Femur (tissue), 1 donor: ENCODE measurements at regions not wholly inside any gene's neighbourhood (a gene's known extent, or its start where the extent isn't known, plus 50 kb on each side); places are given as distances from the start of the nearest gene placed in this dataset.

ENCODE experiments used
- DNase-seq: peaks from one replicate; pipeline ENCODE4 v3.0.0-alpha.2; 2017

DNA sequence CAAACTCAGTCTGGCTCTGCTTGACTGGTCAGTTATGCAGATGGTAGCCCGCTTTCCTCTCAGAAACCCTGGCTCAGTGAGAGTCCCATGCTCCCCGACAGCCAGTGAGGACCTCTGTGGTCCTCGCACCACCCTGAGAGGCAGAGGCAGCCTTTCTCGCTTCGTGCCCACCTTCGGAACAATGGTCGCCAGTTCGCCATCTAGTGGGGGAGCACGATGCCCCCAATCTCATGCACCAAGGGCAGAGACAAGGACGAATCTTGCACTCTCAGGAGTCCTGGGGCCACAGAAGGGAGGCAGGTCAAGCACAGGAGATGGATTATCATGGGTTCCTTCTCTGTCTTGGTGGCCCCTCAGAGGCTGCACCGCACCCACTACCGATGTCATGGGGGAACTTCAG, 75.2 kb downstream of the RHCG start:
- DNase-seq, result no peak

DNA sequence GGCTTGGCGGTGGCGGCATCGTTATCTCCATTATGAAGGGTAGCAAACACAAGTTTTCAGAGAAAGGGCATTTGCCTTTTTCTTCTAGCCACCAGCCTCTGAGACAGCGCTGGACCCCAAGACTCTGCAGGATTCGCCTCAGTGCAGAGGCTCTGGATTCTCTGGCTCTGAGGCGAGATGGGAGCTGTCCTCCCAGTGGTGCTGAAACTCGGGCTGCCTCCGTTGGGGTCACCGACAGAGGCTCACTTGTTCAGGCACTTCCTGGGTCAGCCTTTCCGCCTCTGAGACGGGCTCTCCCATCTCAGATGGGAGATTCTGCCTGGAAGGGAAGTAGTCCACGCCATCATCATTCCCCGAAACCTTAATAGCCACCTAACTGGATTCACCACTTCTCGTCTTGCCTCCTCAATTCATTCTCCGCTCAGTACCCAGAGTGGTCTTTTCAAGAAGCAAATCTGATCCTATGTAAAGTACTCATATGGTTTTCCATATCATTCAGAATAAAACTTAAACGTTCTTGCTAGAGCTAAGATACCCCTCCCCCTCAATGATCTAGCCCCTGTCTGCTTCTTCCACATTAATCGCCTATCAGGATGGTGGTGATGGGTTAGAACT, 76.9 kb downstream of the RHCG start:
- peak; percentile 71 for DNase-seq

DNA sequence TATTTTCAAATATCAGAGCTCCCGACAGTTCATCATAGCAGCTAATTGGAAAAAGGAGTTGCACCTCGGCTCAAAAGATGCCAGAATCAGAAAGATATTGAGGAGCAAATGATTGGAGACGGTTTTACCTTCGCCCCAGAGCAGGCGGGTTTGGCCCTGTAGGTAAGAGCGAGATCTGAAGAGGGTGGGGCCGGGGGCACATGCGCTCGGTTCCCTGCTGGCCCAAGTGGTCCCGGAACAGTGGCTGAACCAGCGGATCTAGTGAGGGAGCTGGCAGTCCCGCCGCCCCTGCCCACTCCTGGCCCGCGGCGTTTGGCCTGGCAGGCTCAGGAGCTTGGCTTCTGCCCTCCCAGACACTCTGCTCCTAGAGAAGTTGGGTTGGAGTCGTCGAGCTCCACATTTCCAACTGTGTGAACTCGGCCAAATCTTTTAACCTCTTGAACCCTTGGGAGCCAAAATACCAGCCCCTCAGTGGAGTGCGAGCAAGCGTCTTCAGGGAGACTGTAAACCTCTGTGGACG, 79.1 kb downstream of the RHCG start:
- DNase-seq, result no peak

DNA sequence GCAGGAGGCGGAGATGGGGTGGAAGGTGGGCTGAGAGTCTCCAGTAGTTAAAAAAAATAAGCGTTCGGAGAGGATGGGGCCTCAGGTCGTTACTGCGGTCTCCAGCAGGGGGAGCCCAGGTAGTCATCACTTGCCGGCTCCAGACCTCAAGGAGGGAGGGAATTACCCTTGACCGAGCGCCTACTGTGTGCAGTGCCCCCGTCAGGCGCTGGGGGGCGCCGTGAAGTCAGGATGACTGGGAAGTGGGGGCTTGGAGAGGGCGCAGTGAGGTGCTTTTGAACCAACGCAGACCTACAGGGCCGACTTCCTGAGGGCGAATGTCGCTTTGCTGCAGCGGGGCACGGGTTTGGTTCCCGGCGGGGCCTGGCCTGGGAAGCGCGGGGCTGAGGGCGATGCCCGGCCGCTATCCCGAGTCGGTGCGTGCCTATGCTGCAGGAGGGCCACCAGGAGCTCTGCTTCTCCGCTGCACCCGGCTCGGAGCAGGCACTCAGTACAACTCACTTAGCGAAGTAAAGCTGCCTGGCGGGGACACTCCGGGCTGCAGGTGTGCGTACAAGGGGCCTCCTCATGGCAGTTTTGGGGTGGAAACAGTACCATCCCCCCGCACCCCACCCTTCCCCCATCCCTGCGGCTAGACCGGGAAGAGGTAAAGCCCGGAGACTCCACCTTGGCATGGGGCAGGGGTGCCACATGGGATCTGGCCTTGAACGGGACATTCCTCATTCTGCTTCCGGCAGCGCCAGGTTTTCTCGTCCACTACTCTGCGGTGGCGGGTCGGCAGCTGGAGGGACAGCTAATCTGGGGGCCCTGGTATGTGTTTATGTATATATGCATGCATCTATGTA, 79.8 kb downstream of the RHCG start:
- peak; percentile 54 for DNase-seq

DNA sequence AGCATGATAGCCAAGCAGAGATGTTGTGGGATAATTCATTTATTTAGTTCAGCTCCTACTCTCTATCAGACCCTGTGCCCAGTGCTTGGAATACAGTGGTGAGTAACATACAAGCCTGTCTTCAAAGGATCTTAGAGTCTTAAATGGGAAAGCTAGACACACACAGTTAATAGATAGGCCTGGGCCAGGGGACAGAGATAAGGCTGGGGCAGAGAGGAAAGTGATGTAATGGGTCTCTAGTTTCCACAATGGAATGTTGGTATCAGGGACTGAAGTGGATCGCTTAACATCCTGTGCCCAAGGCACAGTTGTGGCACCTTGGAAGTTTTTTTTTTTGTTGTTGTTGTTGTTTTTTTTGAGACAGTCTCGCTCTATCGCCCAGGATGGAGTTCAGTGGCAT, 79.9 kb upstream of the POLG start:
- no peak for DNase-seq

DNA sequence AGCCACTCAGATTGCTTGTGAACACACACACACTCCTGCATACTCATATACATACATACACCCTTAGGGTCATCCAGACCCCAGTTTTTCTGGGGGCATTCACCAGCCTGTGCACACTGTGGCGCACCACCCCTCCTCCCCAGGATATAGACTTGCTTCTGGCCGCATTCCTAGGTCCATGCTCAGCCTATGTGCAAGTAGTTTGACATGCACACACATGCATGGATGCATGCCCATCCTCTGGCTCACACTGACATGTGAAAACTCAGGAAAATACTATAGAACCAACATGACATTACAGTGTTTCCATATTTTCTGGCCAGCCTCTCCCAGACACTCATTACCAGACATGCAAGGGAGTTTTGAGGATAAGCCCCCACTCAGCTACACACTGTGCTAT, 79.3 kb upstream of the POLG start:
- DNase-seq, result no peak

DNA sequence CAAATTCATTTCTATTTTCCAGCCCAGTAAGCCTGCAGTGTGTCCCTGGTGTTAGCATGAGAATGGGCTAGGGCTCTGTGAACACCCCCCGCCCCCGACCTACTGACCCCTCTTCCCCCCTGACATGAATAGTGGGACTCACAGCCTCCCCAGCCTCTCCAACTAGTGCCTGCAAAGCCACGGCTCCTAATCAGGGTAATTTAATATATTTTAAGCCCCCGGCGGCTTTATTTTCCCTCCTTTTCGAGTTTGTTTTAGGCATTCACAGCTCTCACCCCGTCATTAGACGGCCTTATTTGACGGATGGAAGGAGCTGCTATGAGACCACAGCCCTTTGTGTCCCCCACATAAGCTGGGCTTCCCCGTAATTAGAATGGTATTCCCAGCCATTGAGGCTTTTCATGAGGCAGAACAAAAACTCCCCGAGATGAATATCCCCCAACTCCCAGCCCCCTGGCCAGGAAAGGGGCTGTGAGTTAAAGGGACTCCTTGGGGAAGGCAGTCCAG, 78.3 kb upstream of the POLG start:
- DNase-seq, result no peak

DNA sequence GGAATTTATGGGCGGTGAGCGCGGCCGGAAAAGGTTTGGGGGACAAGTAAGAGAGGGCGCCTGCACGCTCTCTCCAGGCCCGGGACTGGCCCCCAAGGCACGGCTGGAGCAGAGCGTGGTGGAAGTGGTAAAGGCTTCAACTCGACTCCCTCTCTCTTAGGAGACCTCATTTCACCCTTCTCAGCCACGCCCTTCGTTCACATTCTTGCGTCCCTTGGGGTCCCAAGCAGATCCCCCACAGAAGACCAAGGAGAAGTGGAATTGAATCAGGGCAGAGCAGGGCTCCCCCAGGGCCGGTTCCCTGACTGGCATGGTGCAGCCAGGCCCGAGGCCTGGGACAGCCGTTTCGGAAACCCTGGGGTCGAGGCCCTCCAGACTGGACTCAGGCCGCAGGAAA, 75.4 kb upstream of the POLG start:
- DNase-seq, result no peak

DNA sequence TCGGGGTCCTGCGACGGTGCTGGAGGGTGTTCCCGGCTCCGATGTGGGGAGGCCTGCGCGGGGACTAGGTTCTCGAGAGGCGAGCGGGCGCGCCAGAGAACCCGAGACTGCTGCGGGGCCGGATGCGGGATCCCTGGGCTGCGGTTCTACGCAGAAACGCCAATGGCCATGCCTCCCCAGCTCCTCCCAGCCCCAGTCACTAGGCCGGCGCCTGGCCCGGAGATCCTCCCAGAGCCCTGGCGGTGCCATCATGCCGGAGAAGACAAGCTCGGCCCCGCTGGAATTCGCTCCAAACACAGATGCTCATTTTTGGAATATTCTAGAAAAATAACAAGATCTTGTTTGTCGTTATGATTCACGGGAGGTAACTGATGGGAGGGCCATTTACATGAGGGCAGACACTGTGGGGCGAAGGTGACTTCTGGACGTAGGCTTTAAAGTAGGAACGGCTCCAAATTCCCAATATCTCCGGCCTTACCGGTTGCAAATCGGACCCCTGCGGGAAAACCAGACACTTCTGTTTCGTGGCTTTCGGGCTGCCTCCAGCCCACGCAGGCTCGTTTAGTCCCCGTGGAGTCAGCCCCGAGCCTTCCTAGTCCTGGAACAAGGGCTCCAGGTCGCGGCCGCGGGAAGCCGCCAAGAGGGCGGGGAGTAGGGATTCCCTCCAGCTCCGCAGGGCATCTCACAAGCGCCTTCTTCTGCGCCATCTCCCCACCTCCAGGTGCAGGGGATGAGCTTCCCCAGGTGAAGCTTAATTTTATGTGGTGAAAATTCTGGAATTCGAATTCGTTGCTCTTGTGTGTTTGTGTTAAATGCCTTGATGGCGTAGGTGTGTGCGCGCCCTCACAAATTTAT, 74.8 kb upstream of the POLG start:
- DNase-seq, result no peak

DNA sequence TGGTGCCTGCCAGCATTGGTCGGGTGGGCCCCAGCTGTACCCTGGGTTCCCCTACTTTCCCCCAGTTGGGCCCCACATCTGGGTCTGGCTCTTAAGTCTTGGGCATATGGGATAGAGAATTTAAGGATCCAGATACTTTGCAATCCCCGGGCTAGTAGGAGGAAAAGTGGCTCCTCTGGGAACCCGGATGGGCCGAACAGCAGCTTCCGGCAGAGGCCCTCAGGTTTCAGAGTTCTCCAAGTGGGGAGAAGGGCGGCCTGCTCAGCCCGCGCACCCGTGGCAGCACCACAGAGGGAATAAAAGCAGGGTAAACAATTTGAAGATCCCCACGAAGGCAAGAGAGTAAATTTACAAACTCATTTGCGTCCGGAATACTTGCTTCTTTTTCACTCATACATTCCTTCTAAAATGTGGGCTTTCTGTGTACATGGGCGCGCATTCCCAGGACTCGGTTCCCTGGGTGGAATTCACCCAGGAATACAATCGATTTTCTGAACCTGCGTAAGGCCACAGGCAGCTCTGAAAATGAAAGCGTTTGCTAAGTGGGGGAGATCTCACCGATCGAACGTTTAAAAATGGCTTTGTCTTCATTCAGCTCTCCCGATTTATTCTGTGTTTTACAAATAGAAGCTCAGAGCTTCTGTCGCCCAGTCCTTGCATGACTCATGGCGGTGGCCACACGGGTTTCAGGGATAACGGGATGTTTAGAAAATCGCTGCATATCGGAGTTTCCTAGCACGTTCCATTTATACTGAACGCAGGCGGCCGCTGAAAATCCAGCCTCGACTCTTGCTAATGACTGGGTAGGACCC, 74.0 kb upstream of the POLG start:
- no peak for DNase-seq

DNA sequence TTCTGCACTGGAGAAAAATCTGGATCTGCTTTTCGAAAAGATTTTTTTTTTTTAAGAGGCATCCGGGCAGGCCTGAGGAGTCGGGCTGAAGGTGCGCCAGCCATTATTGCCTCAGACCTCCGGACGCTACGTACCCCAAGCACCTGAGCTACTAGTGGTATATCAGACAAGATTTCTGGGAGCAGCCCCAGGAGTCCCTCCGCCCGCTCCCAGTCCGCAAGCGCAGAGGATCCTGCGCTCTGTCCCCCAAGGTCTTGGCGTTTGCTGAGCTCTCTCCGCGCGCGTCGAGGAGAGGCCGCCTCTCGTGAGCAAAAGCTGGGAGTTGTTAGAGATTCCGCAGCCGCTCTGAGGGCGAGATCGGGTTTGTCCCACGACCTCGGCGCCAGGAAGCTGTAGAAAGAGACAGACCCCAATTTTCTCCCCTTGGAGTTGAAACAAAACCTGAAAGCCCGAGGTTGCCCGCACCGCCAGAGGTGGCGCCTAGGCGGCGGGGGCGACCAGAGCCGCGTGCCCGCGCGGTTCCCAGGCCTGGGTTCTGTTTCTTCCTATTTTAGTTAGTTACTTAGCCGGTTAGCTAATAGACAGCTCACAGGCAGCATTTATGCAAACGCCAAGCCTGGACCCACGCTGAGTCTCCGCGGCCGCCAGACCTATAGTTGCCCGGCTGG, 72.5 kb upstream of the POLG start:
- DNase-seq, result no peak

DNA sequence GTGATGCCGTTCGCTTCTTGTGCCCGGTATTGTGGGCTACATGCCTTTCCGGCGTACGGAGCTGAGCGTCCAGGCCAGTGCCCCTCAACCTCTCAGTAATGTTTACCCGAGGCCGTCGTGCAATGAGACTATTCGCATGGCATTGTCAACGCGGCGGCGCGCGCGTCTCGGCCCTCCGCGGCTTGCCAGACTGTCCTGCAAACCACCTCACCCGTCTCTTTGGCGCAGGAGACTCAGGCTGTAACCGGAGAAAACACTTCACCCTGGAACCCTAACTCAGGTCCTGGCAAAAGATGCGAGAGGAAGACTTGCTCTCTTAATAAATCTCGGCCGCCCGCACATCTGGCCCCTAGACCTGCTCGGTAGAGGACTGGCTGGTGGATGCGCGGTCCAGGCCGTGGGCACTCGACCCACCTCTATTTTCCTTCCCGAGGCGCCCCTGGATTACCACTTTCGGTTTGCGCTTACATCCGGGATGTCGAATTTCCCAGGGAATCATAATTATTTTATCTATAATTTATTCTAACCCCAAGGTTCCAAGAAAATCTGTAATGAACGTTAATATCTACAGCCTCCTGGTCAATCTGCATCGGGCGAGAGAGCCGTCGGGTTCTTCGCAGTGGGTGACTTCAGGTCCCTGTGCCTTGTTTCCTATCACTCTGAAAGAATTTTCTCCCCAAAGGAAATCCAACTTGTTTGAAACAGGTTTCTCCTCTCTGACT, 71.8 kb upstream of the POLG start:
- DNase-seq, result no peak

DNA sequence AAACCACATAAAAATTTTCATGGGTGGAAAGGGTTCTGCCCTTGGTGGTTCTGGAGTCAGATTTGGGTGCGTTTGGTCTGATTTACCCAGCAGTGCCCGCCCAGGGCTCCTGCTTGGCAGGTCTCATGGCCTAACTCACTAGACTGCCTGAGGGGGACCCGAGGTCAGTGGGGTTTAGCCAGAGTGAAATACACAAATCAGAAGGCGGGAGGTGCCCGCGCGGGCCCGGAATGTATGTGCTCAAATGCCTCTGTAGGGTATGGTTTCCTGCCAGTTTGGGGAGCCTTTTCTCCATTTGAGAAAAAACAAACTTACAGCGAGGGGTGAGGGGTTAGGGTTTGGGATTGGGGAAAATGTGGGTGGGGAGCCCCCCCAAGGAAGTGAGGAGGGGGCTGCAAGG, 70.9 kb upstream of the POLG start:
- DNase-seq, result no peak

DNA sequence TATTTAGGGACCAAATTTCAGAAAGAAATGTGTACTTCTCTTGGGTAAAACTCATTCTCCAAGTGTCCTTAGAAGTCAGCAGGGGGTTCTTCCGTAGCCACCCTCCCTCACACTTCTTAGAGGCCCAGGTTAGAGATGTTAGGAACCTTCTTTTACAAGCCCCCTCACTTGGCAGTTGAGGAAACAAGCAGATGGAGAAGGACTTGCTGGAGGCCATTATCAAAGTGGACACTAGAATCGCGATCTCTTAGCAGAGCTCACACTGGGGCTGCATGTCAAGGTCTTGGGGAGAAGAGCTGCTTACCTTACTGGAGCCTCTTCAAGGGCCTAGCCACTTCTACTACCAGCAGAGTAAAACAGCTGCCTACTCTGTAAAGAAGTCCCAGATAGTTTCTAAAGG, 69.4 kb upstream of the POLG start:
- no peak for DNase-seq

DNA sequence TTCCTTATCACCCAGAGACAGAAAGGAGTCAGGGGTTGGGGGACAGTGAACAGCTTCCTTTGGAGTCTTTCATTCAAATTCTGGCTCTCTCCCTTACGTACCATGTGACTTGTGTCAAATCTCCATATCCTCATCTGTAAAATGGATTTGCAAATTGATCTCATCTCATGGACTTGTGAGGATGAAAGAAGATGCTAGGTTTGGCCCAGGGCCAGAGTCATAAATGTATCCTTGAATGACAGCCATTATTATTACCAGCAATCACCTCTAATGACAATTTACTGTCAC, 67.8 kb upstream of the POLG start:
- no peak for DNase-seq

DNA sequence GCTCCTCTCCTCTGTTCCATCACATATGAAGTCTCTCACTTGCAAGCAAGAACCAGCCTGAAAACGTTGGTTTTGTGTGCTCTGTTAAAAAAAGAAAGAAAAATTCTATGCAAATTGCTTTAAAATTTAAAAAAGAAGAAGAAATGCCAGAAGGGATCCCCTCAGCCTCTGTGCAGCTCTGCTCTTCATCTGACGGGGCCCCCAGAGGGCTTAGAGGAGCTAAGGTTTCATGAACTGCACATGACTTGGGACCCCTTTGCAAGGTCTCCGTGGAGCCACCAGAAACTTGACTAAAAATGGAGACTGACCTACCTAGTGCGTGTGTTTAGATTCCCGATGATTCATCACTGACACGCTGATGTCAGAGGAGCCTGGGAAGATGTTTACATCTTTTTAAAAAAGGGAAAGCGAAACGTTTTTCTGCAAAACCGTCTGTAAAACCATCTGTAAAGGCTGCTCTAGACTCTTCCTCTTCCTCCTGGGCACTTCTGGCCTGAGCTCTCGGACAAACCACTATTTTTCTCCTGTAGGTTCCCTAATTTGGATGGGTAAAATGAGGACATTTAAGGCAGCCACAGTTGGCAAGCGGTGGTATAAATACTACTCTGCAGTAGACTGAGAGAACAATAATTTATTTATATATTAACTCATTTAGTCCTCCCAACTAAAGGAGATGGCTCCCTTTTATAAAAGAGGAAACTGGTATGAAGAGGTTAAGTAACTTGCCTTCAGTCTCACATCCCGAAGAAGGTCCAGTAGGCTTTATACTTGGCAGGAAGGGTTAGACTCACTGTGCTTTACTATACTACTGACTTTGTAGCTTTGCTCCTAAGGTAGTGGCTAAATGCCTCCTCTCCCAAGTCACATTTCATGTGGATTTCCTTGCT, 67.2 kb upstream of the POLG start:
- no peak for DNase-seq

DNA sequence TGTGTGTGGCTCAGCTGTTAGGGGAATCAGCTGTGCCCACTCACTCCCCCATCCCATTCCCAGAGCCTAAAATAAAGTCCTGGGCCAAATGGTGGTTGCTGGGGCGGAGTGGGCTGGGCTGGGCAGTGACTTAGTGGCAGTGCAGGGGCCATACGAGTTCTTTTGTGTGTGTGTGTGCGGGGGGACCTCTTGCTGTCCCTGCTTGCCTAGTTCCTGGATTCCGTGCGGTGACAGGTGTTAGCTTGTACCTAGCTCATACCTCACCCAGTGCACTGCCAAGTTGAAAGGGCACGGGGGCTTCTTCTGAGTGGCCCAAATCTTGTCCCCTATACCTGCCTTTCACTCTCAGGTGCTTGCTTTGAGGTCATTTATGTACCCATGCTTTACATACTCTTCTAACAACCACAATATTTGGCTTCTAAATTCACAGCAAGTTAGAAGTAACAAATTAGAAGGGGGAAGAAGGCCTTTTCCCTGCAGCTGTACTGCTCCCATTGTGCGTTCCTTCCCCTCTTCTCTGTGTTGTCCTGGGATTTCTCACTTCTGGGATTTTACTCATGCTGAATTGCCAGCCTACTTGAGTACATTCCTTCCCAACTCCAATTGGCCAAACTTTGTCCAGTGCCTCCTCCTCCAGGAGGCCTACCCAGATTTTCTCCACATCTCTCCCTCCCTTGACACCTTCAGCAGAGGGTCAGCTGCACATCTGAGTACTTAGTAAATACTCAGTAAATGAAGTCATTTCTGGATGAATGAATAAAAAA, 66.3 kb upstream of the POLG start:
- no peak for DNase-seq

DNA sequence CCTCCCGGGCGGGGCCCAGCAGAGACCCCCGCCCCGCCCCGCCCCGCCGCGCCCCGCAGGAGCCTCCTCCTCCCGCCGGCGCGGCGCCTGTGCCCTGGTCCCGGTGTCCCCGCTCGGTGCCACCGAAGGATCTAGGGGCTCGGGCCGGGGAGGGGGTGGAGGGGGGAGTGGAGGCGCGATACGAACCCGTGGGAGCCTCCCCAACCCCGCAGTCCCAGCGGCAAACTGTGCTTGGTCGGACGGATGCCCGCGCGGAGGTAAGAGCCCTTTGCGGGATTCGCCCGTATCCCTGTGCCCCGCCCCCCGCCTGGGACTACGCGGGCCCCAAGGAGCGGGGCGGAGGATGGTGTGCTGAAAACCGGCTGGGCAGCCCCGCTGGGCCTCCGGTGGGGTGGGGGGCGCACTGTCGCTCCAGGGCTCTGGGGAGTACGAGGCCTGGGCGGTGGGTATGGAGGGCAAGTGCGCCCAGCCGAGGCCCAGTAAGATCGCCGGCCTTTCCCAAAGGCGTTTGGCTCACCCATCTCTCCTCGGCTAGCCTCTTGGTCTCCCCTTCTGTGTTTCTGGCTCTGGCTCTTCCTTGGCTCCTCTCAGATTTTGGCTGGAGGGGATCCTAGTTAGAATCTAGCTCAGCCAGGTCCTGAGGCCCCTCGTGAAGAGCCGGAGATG, 65.6 kb upstream of the POLG start:
- DNase-seq, result no peak
